HG03135 (cell line): ENCODE measurements at regions not wholly inside any gene's neighbourhood (a gene's known extent, or its start where the extent isn't known, plus 50 kb on each side); places are given as distances from the start of the nearest gene placed in this dataset.
"Not testable (repeated sequence)": the region's sequence is repeated elsewhere in the genome, so short reads cannot be mapped to it uniquely, and the experiment has no call there.

Experiments used
- ATAC-seq: cut with Tn5 transposase; IDR thresholded peaks from one replicate; pipeline ENCODE4 v1.9.1; 2021; ENCODE audit warnings: mild to moderate bottlenecking, moderate library complexity; ENCODE audit not compliant: unreplicated experiment

- ATAC-seq, result not testable (repeated sequence)
Measured at GRCh38 chr12:124373701-124374100, 78.8 kb downstream of the RFLNA start.

GRCh38 chr12:124372831-124373230 is 77.9 kb downstream of the RFLNA start:
- ATAC-seq, result no peak

DNA sequence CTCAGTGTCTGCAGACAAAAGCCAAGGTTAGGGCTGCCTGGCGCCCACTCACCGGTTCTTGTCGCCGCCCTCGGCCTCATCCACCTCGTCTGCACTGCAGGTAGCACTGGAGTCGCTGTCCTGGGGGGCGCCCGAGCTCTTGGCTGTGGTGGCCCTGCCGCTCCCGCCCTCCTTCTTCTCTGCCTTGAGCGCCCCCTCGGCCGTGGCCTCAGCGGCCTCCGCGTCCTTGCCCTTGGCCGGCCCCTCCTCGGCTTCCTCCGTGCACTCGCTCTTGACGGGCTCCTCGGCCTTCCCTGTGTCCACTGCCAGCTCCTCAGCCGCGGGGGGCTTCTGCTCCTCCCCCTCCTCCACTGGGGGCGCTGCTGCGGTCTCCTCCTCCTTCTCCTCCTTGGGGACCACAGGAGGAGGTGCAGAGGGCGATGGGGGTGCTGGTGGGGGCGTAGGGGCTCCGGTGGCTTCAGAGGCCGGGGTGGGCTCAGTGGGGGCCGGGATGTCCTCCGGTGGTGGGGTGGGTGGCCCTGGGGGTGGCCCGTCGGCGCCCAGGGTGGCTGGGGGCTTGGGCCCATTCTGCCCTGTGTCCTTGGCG is 77.2 kb downstream of the RFLNA start:
- no peak for ATAC-seq

- ATAC-seq, result no peak
Measured at GRCh38 chr12:124371366-124371765, 76.5 kb downstream of the RFLNA start.

- no peak for ATAC-seq
Measured at GRCh38 chr12:124370851-124371250, 76.0 kb downstream of the RFLNA start.

GRCh38 chr12:124370384-124370783 is 75.5 kb downstream of the RFLNA start:
- ATAC-seq, result no peak

DNA sequence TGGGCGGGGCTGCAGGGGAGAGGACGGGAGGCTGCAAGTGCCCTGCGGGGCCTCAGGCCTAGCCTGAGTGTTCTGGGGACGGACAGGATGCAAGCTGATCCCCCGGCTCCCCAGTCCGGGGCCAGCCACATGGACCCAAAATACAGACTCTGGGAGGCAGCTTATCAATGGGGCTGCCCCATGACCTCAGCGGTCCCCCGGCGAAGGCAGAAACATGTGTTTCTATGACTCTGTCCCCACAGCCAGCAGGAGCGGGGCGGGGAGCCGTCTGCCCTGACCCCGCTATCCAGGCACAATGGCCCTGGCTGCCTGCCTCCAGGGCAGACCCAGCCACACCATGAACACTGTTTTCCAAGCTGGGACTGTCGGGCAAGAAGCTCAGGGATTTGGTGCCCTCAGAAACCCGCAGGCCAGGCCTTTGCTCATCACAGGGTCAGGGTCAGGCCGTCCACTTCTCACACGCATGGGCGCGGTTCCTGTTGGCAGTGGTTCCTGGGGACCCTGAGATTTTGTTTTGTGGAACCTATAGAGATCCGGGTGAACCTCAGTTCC is 75.0 kb downstream of the RFLNA start:
- ATAC-seq, result no peak

GRCh38 chr12:124369055-124369826 is 74.3 kb downstream of the RFLNA start:
- ATAC-seq, result no peak

- no peak for ATAC-seq
Measured at GRCh38 chr12:124368421-124369032, 73.6 kb downstream of the RFLNA start.

DNA sequence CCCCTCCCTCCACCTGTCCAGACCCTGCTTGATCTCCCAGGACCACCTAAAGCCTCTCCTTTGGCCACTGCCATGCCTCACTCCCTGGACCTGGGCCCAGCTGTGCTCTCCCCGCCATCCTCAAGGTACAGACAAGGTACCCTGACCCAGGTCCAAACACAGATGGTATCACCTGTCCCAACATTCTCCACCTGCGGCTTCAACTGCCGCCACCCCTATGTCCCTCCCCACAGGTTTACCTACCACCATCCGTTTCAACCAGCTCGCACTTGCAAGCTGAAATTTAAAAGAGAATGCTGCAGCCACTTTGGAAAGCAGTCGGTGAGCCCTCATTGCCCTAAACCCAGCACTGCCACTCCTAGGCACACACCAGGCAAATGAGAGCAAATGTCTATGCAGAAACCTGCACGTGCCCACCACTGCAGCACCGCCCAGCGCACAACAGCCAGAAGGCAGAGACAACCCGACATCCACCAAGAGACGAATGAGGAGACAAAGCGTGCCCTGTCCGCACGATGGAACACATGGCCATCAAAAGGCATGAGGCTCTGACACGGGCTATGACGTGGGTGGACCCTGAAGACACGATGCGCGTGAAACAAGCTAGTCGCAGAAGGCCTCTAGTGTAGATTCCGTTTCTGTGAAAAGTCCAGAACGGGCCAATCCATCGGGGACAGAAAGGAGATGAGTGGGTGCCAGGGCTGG is 71.0 kb downstream of the RFLNA start:
- ATAC-seq, result no peak
